SW480 (cell line): ENCODE measurements at regions not wholly inside any gene's neighbourhood (a gene's known extent, or its start where the extent isn't known, plus 50 kb on each side); places are given as distances from the start of the nearest gene placed in this dataset.

Experiments
- DNase-seq: peaks from one replicate; pipeline ENCODE4 v3.0.0-alpha.2; 2016; ENCODE audit warnings: low spot score

GRCh38 chr4:149928507-149928906, 112.9 kb upstream of the IQCM start:
- DNase-seq: no peak

- DNase-seq: no peak
Measured at GRCh38 chr4:149931431-149931830, 115.8 kb upstream of the IQCM start.

- DNase-seq: no peak
Measured at GRCh38 chr4:149932188-149932587, 116.5 kb upstream of the IQCM start.

- no peak for DNase-seq
Measured at GRCh38 chr4:149933120-149933519, 117.5 kb upstream of the IQCM start.

- DNase-seq: no peak
Measured at GRCh38 chr4:149933883-149934282, 118.2 kb upstream of the IQCM start.

GRCh38 chr4:149949381-149949780, 128.9 kb upstream of the DCLK2 start:
- no peak for DNase-seq

GRCh38 chr4:149951152-149951900, 126.9 kb upstream of the DCLK2 start:
- DNase-seq: no peak

GRCh38 chr4:149952101-149952500, 126.1 kb upstream of the DCLK2 start:
- DNase-seq: no peak

GRCh38 chr4:149952716-149953115, 125.5 kb upstream of the DCLK2 start:
- no peak for DNase-seq

- no peak for DNase-seq
Measured at GRCh38 chr4:149955780-149956390, 122.4 kb upstream of the DCLK2 start.

- DNase-seq: no peak
Measured at GRCh38 chr4:149956678-149957077, 121.6 kb upstream of the DCLK2 start.

GRCh38 chr4:149961876-149962597, 116.2 kb upstream of the DCLK2 start:
- DNase-seq: no peak

GRCh38 chr4:149964001-149964796, 114.0 kb upstream of the DCLK2 start:
- DNase-seq: no peak

- DNase-seq: no peak
Measured at GRCh38 chr4:149965206-149965605, 113.0 kb upstream of the DCLK2 start.

GRCh38 chr4:149972407-149972806, 105.8 kb upstream of the DCLK2 start:
- DNase-seq: no peak

- DNase-seq: no peak
Measured at GRCh38 chr4:149973181-149973580, 105.1 kb upstream of the DCLK2 start.

- DNase-seq: no peak
Measured at GRCh38 chr4:149975172-149975571, 103.1 kb upstream of the DCLK2 start.

GRCh38 chr4:149980121-149980682, 98.0 kb upstream of the DCLK2 start:
- no peak for DNase-seq

GRCh38 chr4:149980941-149981340, 97.3 kb upstream of the DCLK2 start:
- peak; percentile 2 for DNase-seq

- DNase-seq: no peak
Measured at GRCh38 chr4:149983401-149983800, 94.8 kb upstream of the DCLK2 start.

GRCh38 chr4:149983931-149984330, 94.3 kb upstream of the DCLK2 start:
- no peak for DNase-seq

- DNase-seq: no peak
Measured at GRCh38 chr4:149985981-149986380, 92.3 kb upstream of the DCLK2 start.
